HG03280 (cell line): ENCODE measurements at regions not wholly inside any gene's neighbourhood (a gene's known extent, or its start where the extent isn't known, plus 50 kb on each side); places are given as distances from the start of the nearest gene placed in this dataset.
"Not testable (repeated sequence)": the region's sequence is repeated elsewhere in the genome, so short reads cannot be mapped to it uniquely, and the experiment has no call there.

Source experiments
- ATAC-seq: cut with Tn5 transposase; IDR thresholded peaks from one replicate; pipeline ENCODE4 v1.9.1; 2021; ENCODE audit warnings: mild to moderate bottlenecking, moderate library complexity; ENCODE audit not compliant: unreplicated experiment

GRCh38 chr3:152891678-152892077 is 56.7 kb downstream of the P2RY1 start:
- ATAC-seq = no peak

GRCh38 chr3:152892446-152892845 is 57.5 kb downstream of the P2RY1 start:
- ATAC-seq = no peak

- ATAC-seq = no peak
Observed at GRCh38 chr3:152893647-152894046, 58.7 kb downstream of the P2RY1 start.

GRCh38 chr3:152899306-152899705 is 64.4 kb downstream of the P2RY1 start:
- ATAC-seq = no peak

- no peak for ATAC-seq
Observed at GRCh38 chr3:152902141-152902669, 67.3 kb downstream of the P2RY1 start.

- no peak for ATAC-seq
Observed at GRCh38 chr3:152905631-152906030, 70.7 kb downstream of the P2RY1 start.

- ATAC-seq = no peak
Observed at GRCh38 chr3:152909180-152909883, 74.4 kb downstream of the P2RY1 start.

- no peak for ATAC-seq
Observed at GRCh38 chr3:152910211-152910610, 75.3 kb downstream of the P2RY1 start.

GRCh38 chr3:152910966-152911365 is 76.0 kb downstream of the P2RY1 start:
- no peak for ATAC-seq

- not testable (repeated sequence) for ATAC-seq
Observed at GRCh38 chr3:152914743-152915142, 79.8 kb downstream of the P2RY1 start.

- ATAC-seq = no peak
Observed at GRCh38 chr3:152915695-152916094, 80.8 kb downstream of the P2RY1 start.

- ATAC-seq = no peak
Observed at GRCh38 chr3:152916753-152917279, 81.9 kb downstream of the P2RY1 start.

GRCh38 chr3:152921351-152921750 is 86.4 kb downstream of the P2RY1 start:
- no peak for ATAC-seq

- ATAC-seq = no peak
Observed at GRCh38 chr3:152922554-152922953, 87.6 kb downstream of the P2RY1 start.

- no peak for ATAC-seq
Observed at GRCh38 chr3:152927131-152927530, 92.2 kb downstream of the P2RY1 start.

GRCh38 chr3:152930516-152930915 is 95.6 kb downstream of the P2RY1 start:
- ATAC-seq = no peak

GRCh38 chr3:152937234-152937633 is 102.3 kb downstream of the P2RY1 start:
- no peak for ATAC-seq

GRCh38 chr3:152938974-152939636 is 104.2 kb downstream of the P2RY1 start:
- no peak for ATAC-seq

GRCh38 chr3:152941859-152942258 is 106.9 kb downstream of the P2RY1 start:
- ATAC-seq = no peak

- no peak for ATAC-seq
Observed at GRCh38 chr3:152942366-152942765, 107.4 kb downstream of the P2RY1 start.

- no peak for ATAC-seq
Observed at GRCh38 chr3:152943645-152944044, 108.7 kb downstream of the P2RY1 start.

GRCh38 chr3:152944671-152945070 is 109.7 kb downstream of the P2RY1 start:
- no peak for ATAC-seq
